Heart left ventricle (tissue), 16 donors: ENCODE measurements at regions not wholly inside any gene's neighbourhood (a gene's known extent, or its start where the extent isn't known, plus 50 kb on each side); places are given as distances from the start of the nearest gene placed in this dataset.

ENCODE experiments used
- ATAC-seq, 4 donors: fragments of 200-7000 bp; cut with Tn5 transposase; one replicate each; pipeline ENCODE4 v1.9.1; 2020 to 2022; ENCODE audit warnings: moderate library complexity in 4 of 4, mild to moderate bottlenecking in 3 of 4, moderate number of reproducible peaks in 1 of 4
- DNase-seq, 5 donors: peaks; one replicate each; pipeline ENCODE4 v3.0.0-alpha.2; 2020
- H3K27ac ChIP-seq, 12 donors: fragments of 200-600 bp; sonication (generic) in 4 of 12; one replicate each; pipeline versions ENCODE4 v1.5.0 to v1.8.0; 2016 to 2022; ENCODE audit warnings: mild to moderate bottlenecking in 2 of 12
- H3K27me3 ChIP-seq, 9 donors: fragments of 200-600 bp; sonication (generic) in 2 of 9; one replicate each; pipeline versions ENCODE4 v1.5.1 to v1.8.0; 2016 to 2022; ENCODE audit warnings: mild to moderate bottlenecking in 3 of 9
- H3K36me3 ChIP-seq, 9 donors: fragments of 200-600 bp; sonication (generic) in 2 of 9; one replicate each; pipeline versions ENCODE4 v1.5.0 to v1.8.0; 2018 to 2022; ENCODE audit warnings: mild to moderate bottlenecking in 2 of 9
- H3K4me1 ChIP-seq, 12 donors: fragments of 200-600 bp; sonication (generic) in 4 of 12; one replicate each; pipeline versions ENCODE4 v1.5.0 to v1.8.0; 2016 to 2022; ENCODE audit warnings: mild to moderate bottlenecking in 3 of 12
- H3K4me3 ChIP-seq, 12 donors: fragments of 200-600 bp; sonication (generic) in 4 of 12; one replicate each; pipeline versions ENCODE4 v1.5.0 to v1.8.0; 2017 to 2022; ENCODE audit warnings: mild to moderate bottlenecking in 9 of 12, moderate library complexity in 4 of 12
- H3K9me3 ChIP-seq, 12 donors: fragments of 200-600 bp; sonication (generic) in 4 of 12; one replicate each; pipeline versions ENCODE4 v1.5.0 to v1.8.0; 2016 to 2022; ENCODE audit warnings: mild to moderate bottlenecking in 1 of 12
- CTCF ChIP-seq, 12 donors: fragments of 200-600 bp; sonication (generic) in 4 of 12; IDR thresholded peaks; one replicate each; pipeline versions ENCODE4 v1.5.0 to v1.8.0; 2018 to 2022; ENCODE audit warnings: antibody characterized with exemption in 12 of 12, mild to moderate bottlenecking in 5 of 12
- POLR2A ChIP-seq, 2 donors: fragments of 450-650 bp; IDR thresholded peaks; one replicate each; pipeline ENCODE4 v1.6.1; 2017; ENCODE audit warnings: antibody characterized with exemption in 2 of 2, mild to moderate bottlenecking in 2 of 2, moderate library complexity in 2 of 2
- WGBS, 4 donors: extraction: QIAGEN DNeasy Blood & Tissue Kit in 2 of 4; methylation state at CpG; one replicate each; pipeline versions ENCODE4 v1.1.5 to v1.1.7; 2013 to 2018; 5-methylcytosine and 5-hydroxymethylcytosine counted together
- intact Hi-C, 10 donors: fragments of 100-400 bp; cut with DNase I; formaldehyde crosslinking; loops; one replicate each; pipeline versions ENCODE4 v1.11.1 to v1.14.2; 2022
- donor health status: ischemic (EF 13 %, LVEDD 7.1; RV severe dilation, severe dysfunction).
- donor health status: healthy with polysubstance abuse.
- donor health status: DM: no; HTN: yes; CAD: no.
- donor health status: DM: no; HTN: no; CAD: no.
- donor health status: ischemic (EF 25% LVEDD 6.9; RV normal size, moderate dysfunction).
- donor health status: ischemic (EF 25% LVEDD 5.7; RV mildly dilated, moderate dysfunction).
- donor health status: healthy.
- donor health status: DM: yes; HTN: yes; CAD: no.
- donor health status: ischemic (EF 35%, LVEDD 5.7; RV mildly dilated, moderate dysfunction).
- donor health status: nonischemic (EF 11% LVEDD 7.7; RV severe dilation, severe dysfunction).
- donor health status: DM: yes; HTN: yes; CAD: no.
- donor health status: PGD.
- donor health status: ischemic (EF 29% LVEDD 5.4; RV normal size, mild dysfunction).
- donor health status: nonischemic (EF 23%, LVEDD 6.1; RV moderate dilation, normal function).

- H3K27ac ChIP-seq = no peak overlapping the region
- H3K4me1 ChIP-seq = no peaks in the 10 kb centered on the region
Observed at GRCh38 chr13:62564770-62565169, 1149.1 kb upstream of the PCDH20 start.

GRCh38 chr13:62563251-62563650, 1147.6 kb upstream of the PCDH20 start:
- no peaks in the 10 kb centered on the region for H3K27me3 ChIP-seq
- TF ChIP-seq POLR2A (IDR thresholded peaks at IDR 0.05) (no peak), CTCF (IDR thresholded peaks at IDR 0.05) (no peak)
- H3K4me1 ChIP-seq = no peaks in the 10 kb centered on the region
- no peak for DNase-seq
- H3K36me3 ChIP-seq = no peaks in the 10 kb centered on the region
- intact Hi-C loops = no loop called here
- no peak overlapping the region for H3K4me3 ChIP-seq
- H3K9me3 ChIP-seq = no peaks in the 10 kb centered on the region
- no peak for ATAC-seq
- H3K27ac ChIP-seq = no peak overlapping the region
- WGBS, 4 donors = 82 to 90% (median 88%) methylated on average over 1 of the region's 1 CpG

More at GRCh38 chr13:62564770-62565169, 1149.1 kb upstream of the PCDH20 start:
- DNase-seq (no peak), ATAC-seq (no peak)
- no peaks in the 10 kb centered on the region for H3K9me3 ChIP-seq
- no peaks in the 10 kb centered on the region for H3K27me3 ChIP-seq
- 80 to 85% (median 83%) methylated on average over 3 of the region's 3 CpGs for WGBS, 4 donors
- H3K4me3 ChIP-seq = no peak overlapping the region
- TF ChIP-seq CTCF (IDR thresholded peaks at IDR 0.05) = no peak
- no peak for TF ChIP-seq POLR2A (IDR thresholded peaks at IDR 0.05)
- H3K36me3 ChIP-seq = no peaks in the 10 kb centered on the region
- intact Hi-C loops = no loop called here

- 84 to 90% (median 88%) methylated on average over 1 of the region's 1 CpG for WGBS, 4 donors
- no peak for TF ChIP-seq POLR2A (IDR thresholded peaks at IDR 0.05)
- TF ChIP-seq CTCF (IDR thresholded peaks at IDR 0.05) = no peak
- no peaks in the 10 kb centered on the region for H3K36me3 ChIP-seq
- intact Hi-C loops = no loop called here
- no peak for DNase-seq
- H3K4me1 ChIP-seq = no peaks in the 10 kb centered on the region
- H3K9me3 ChIP-seq = peaks cover 0 to 9% (median 0%) of the 10 kb centered on the region in 12 donors
- H3K27ac ChIP-seq = no peak overlapping the region
- no peaks in the 10 kb centered on the region for H3K27me3 ChIP-seq
- no peak overlapping the region for H3K4me3 ChIP-seq
- ATAC-seq = no peak
Observed at GRCh38 chr13:62556978-62557377, 1141.3 kb upstream of the PCDH20 start.

GRCh38 chr13:62551588-62551987, 1135.9 kb upstream of the PCDH20 start:
- intact Hi-C loops = no loop called here
- Histone ChIP-seq H3K27me3 (no peaks in the 10 kb centered on the region), H3K36me3 (no peaks in the 10 kb centered on the region), H3K27ac (no peak overlapping the region), H3K4me1 (no peaks in the 10 kb centered on the region), H3K9me3 (peaks cover 0 to 9% (median 0%) of the 10 kb centered on the region in 12 donors), H3K4me3 (no peak overlapping the region)
- no peak for DNase-seq
- no peak for ATAC-seq
- TF ChIP-seq CTCF (IDR thresholded peaks at IDR 0.05) (no peak), POLR2A (IDR thresholded peaks at IDR 0.05) (no peak)
- WGBS, 4 donors = 49 to 64% (median 56%) methylated on average over 5 of the region's 5 CpGs
